GM12878 (cell line): ENCODE measurements at regions not wholly inside any gene's neighbourhood (a gene's known extent, or its start where the extent isn't known, plus 50 kb on each side); places are given as distances from the start of the nearest gene placed in this dataset.
"Not testable (repeated sequence)": the region's sequence is repeated elsewhere in the genome, so short reads cannot be mapped to it uniquely, and the experiment has no call there.

ENCODE experiments used
- ATAC-seq: fragments of 200-7000 bp; cut with Tn5 transposase; 3 replicates; pipeline ENCODE4 v1.9.1; 2020; ENCODE audit warnings: mild to moderate bottlenecking, moderate library complexity
- BruUV-seq: library from RNA; stranded (reverse); fragments of 400-500 nt; replicated peaks from 2 replicates; lab custom pipeline; 2021; lab: Mats Ljungman, UMichigan
- CTCF ChIA-PET: fragments of 300-600 bp; sonication (Branson Sonifier 250); formaldehyde crosslinking; extraction: SDS; loops from one replicate; lab custom pipeline; 2021; ENCODE audit warnings: inconsistent platforms; lab: Yijun Ruan, JAX
- POLR2A ChIA-PET: fragments of 350-600 bp; formaldehyde crosslinking; extraction: SDS; loops from one replicate; lab custom pipeline; 2021; ENCODE audit warnings: inconsistent platforms; lab: Charles Lee
- RAD21 ChIA-PET: fragments of 300-600 bp; sonication (Branson Sonifier 250); formaldehyde crosslinking; loops from one replicate; lab custom pipeline; 2023; ENCODE audit warnings: antibody characterized with exemption; ENCODE audit not compliant: unreplicated experiment; lab: Charles Lee
- SMC1A ChIA-PET: fragments of 300-600 bp; sonication (Branson Sonifier 250); formaldehyde crosslinking; loops from one replicate; lab custom pipeline; 2023; ENCODE audit not compliant: unreplicated experiment, uncharacterized antibody; lab: Charles Lee
- DNase-seq: peaks from one replicate; pipeline ENCODE4 v3.0.0-alpha.2; 2011; ENCODE audit warnings: low read depth, low spot score
- FAIRE-seq: peaks from 3 replicates; lab custom pipeline; 2011; peaks lifted over from hg19 to GRCh38; lab: Jason Lieb, UNC
- H2AFZ ChIP-seq: 2 replicates; pipeline ENCODE4 v1.6.0; 2011; ENCODE audit warnings: low read depth, low read length, control low read depth; ENCODE audit not compliant: control insufficient read depth
- H3K27ac ChIP-seq: 2 replicates; pipeline ENCODE4 v1.5.1; 2011; ENCODE audit warnings: control low read depth; ENCODE audit not compliant: control insufficient read depth, insufficient read depth
- H3K27me3 ChIP-seq, 2 experiments: replicated peaks in 1 of 2; 2 replicates each; pipeline versions ENCODE4 v1.6.0 to v1.6.1; 2011; ENCODE audit warnings: low read length in 1 of 2; ENCODE audit not compliant: control insufficient read depth in 2 of 2, insufficient read depth in 2 of 2
- H3K36me3 ChIP-seq, 2 experiments: 2 replicates each; pipeline ENCODE4 v1.5.1; 2011; ENCODE audit warnings: low read length in 1 of 2; ENCODE audit not compliant: control insufficient read depth in 2 of 2, insufficient read depth in 2 of 2
- H3K4me1 ChIP-seq: 2 replicates; pipeline ENCODE4 v1.6.1; 2011; ENCODE audit warnings: mild to moderate bottlenecking, low read length, moderate library complexity, mixed read lengths; ENCODE audit not compliant: control insufficient read depth, insufficient read depth
- H3K4me2 ChIP-seq: 2 replicates; pipeline ENCODE4 v1.6.0; 2011; ENCODE audit warnings: control low read depth; ENCODE audit not compliant: control insufficient read depth, insufficient read depth
- H3K4me3 ChIP-seq: fragments of 200-600 bp; sonication (generic); 2 replicates; pipeline ENCODE4 v1.5.1; 2016
- H3K79me2 ChIP-seq: 2 replicates; pipeline ENCODE4 v1.6.0; 2011; ENCODE audit warnings: low read length; ENCODE audit not compliant: control insufficient read depth, insufficient read depth
- H3K9ac ChIP-seq: 2 replicates; pipeline ENCODE4 v1.8.0; 2011; ENCODE audit warnings: low read length, control low read depth, mixed read lengths; ENCODE audit not compliant: control insufficient read depth, insufficient read depth
- H3K9me3 ChIP-seq: replicated peaks from 3 replicates; pipeline ENCODE4 v1.5.1; 2011; ENCODE audit warnings: mild to moderate bottlenecking, low read length; ENCODE audit not compliant: control insufficient read depth, insufficient read depth
- H4K20me1 ChIP-seq: 2 replicates; pipeline ENCODE4 v1.6.0; 2011; ENCODE audit not compliant: control insufficient read depth, insufficient read depth
- NKRF ChIP-seq: fragments of 450-650 bp; conservative IDR thresholded peaks from 2 replicates; pipeline ENCODE4 v1.6.1; 2017; ENCODE audit warnings: mild to moderate bottlenecking, moderate library complexity
- NR2F1 ChIP-seq: fragments of 450-650 bp; conservative IDR thresholded peaks from 2 replicates; pipeline ENCODE4 v1.6.1; 2017; ENCODE audit warnings: mild to moderate bottlenecking
- PAX5 ChIP-seq: IDR thresholded peaks from 2 replicates; pipeline ENCODE4 v1.6.1; 2011; ENCODE audit warnings: low read depth, low read length, borderline replicate concordance
- PAX8 ChIP-seq: fragments of 450-650 bp; IDR thresholded peaks from 2 replicates; pipeline ENCODE4 v1.6.1; 2017; ENCODE audit warnings: mild to moderate bottlenecking, moderate library complexity
- RAD21 ChIP-seq: IDR thresholded peaks from 2 replicates; pipeline ENCODE4 v1.6.1; 2011; ENCODE audit warnings: mild to moderate bottlenecking, low read depth, low read length, moderate library complexity; ENCODE audit not compliant: insufficient read depth
- RB1 ChIP-seq: fragments of 450-650 bp; formaldehyde crosslinking; IDR thresholded peaks from 2 replicates; pipeline ENCODE4 v1.6.1; 2017; ENCODE audit warnings: mild to moderate bottlenecking, borderline replicate concordance
- RELA ChIP-seq: fragments of 450-650 bp; IDR thresholded peaks from 2 replicates; pipeline ENCODE4 v1.8.0; 2014; ENCODE audit warnings: borderline replicate concordance; ENCODE audit not compliant: partially characterized antibody
- RUNX3 ChIP-seq: IDR thresholded peaks from 2 replicates; pipeline ENCODE4 v1.6.1; 2012; ENCODE audit warnings: low read length, inconsistent platforms
- SIX5 ChIP-seq: IDR thresholded peaks from 2 replicates; pipeline ENCODE4 v1.6.1; 2011; ENCODE audit warnings: mild to moderate bottlenecking, low read depth, low read length, moderate library complexity; ENCODE audit not compliant: severe bottlenecking
- TAF1 ChIP-seq: IDR thresholded peaks from 2 replicates; pipeline ENCODE4 v1.6.1; 2011; ENCODE audit warnings: mild to moderate bottlenecking, low read depth, low read length, borderline replicate concordance
- TCF12 ChIP-seq: IDR thresholded peaks from 2 replicates; pipeline ENCODE4 v1.6.1; 2011; ENCODE audit warnings: low read depth, mild to moderate bottlenecking, low read length
- WGBS: methylation state at CpG from one replicate; pipeline ENCODE4 v1.1.6; 2016; ENCODE audit warnings: low lambda C conversion rate; ENCODE audit not compliant: insufficient replicate concordance, insufficient coverage; ENCODE audit errors: missing lambda C conversion rate; 5-methylcytosine and 5-hydroxymethylcytosine counted together
- in situ Hi-C: fragments of 300-500 bp; cut with MboI; formaldehyde crosslinking; loops from 9 replicates; pipeline ENCODE4 v1.14.3; 2018; ENCODE audit warnings: mixed read lengths
- intact Hi-C: fragments of 100-400 bp; cut with micrococcal nuclease; formaldehyde crosslinking; loops from one replicate; pipeline ENCODE4 v1.14.2; 2022; ENCODE audit not compliant: unreplicated experiment

- TF ChIP-seq NKRF (no peak), RUNX3 (no peak), RAD21 (no peak), PAX8 (no peak), SIX5 (no peak), PAX5 (no peak), TAF1 (no peak)
- TF ChIP-seq, all 136 proteins: peak for 0
Observed at GRCh38 chr3:152213203-152213602, 55.5 kb upstream of the MBNL1 start (continued).

- WGBS: 100% methylated on average over 1 of the region's 1 CpG
- SMC1A ChIA-PET: interaction anchor here (0.6 to 2.3 kb wide), 6 partner anchors 8 to 169 kb away, joined by 3 to 14 read pairs (median 3); no protein-coding TSS in a partner anchor
- no peak for TF ChIP-seq RELA
- no peak for TF ChIP-seq RB1
- no peak for TF ChIP-seq NR2F1
- no peak for TF ChIP-seq TCF12
- TF ChIP-seq, all 136 proteins: peak for 0
- H3K36me3 ChIP-seq: no peaks in the 10 kb centered on the region
- no peaks in the 10 kb centered on the region for H3K4me1 ChIP-seq
- DNase-seq (no peak), ATAC-seq (no peak), FAIRE-seq (no peak)
- ChIA-PET RAD21 (interaction anchor here (0.6 kb wide), 1 partner anchor 62 kb away, joined by 3 read pairs; no protein-coding TSS in a partner anchor), POLR2A (interaction anchor here (1.3 kb wide), 1 partner anchor 9 kb away, joined by 3 read pairs; no protein-coding TSS in a partner anchor), CTCF (interaction anchor here (1.9 kb wide), 1 partner anchor 229 kb away, joined by 6 read pairs; no protein-coding TSS in a partner anchor)
- H2AFZ ChIP-seq: no peak overlapping the region
- no peak overlapping the region for H3K4me2 ChIP-seq
- no peak overlapping the region for H3K9ac ChIP-seq
- H3K9me3 ChIP-seq: no peaks in the 10 kb centered on the region
- no peak overlapping the region for H3K4me3 ChIP-seq
- intact Hi-C loops: no loop called here
- in situ Hi-C loops: no loop called here
- H3K27me3 ChIP-seq: no peaks in the 10 kb centered on the region
- no peaks in the 10 kb centered on the region for H3K79me2 ChIP-seq
- BruUV-seq: no TSS peak
- no peaks in the 10 kb centered on the region for H4K20me1 ChIP-seq
- H3K27ac ChIP-seq: no peak overlapping the region
Observed at GRCh38 chr3:152213938-152214337, 54.8 kb upstream of the MBNL1 start.

- RAD21 ChIA-PET: interaction anchor here (1.9 to 2.1 kb wide), 2 partner anchors 13 to 26 kb away, joined by 5 to 7 read pairs; no protein-coding TSS in a partner anchor
- H3K4me2 ChIP-seq, DNase-seq, H3K4me3 ChIP-seq, POLR2A ChIA-PET, H3K9me3 ChIP-seq, FAIRE-seq, BruUV-seq, H3K4me1 ChIP-seq, H3K27me3 ChIP-seq, H2AFZ ChIP-seq, H3K9ac ChIP-seq, H3K36me3 ChIP-seq, ATAC-seq, H3K79me2 ChIP-seq, in situ Hi-C loops, H3K27ac ChIP-seq, H4K20me1 ChIP-seq, intact Hi-C loops: not testable (repeated sequence)
- CTCF ChIA-PET: interaction anchor here (0.7 to 0.9 kb wide), 2 partner anchors 15 to 44 kb away, joined by 3 to 4 read pairs; no protein-coding TSS in a partner anchor
- 97% methylated on average over 34 of the region's 34 CpGs for WGBS
- SMC1A ChIA-PET: interaction anchor here (0.9 to 1.9 kb wide), 6 partner anchors 13 to 56 kb away, joined by 3 to 9 read pairs (median 4); no protein-coding TSS in a partner anchor
Observed at GRCh38 chr3:152216960-152217865, 51.5 kb upstream of the MBNL1 start.
